GM20000 (cell line): ENCODE measurements at regions not wholly inside any gene's neighbourhood (a gene's known extent, or its start where the extent isn't known, plus 50 kb on each side); places are given as distances from the start of the nearest gene placed in this dataset.

Source experiments
- DNase-seq: peaks from one replicate; pipeline ENCODE4 v3.0.0; 2012; ENCODE audit warnings: low spot score
- TF ChIP-seq, protein P1 (sequence below): IDR thresholded peaks from 2 replicates; pipeline ENCODE4 v1.5.1; 2012; ENCODE audit warnings: mild to moderate bottlenecking, control low read depth; ENCODE audit errors: extremely low read depth, missing control alignments

DNA sequence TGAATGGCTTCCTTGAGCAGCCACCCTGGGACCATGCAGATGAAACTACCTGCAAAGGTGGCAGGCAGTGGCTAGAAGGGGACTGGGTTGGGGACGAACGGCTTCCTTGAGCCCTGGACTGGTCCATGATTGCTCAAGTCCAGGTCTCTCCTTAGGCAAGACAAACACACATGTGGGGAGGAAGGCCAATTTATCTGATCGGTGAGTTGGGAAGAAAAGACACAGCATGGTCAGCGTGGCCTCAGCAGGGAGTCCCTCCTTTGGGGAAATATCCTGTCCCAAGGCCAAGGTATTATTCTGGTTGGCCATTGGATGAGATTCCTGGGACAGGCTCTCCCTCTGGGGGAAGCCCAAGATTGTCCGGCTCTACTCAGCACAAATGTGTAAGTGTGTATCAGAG lies 116.3 kb upstream of the ERG start:
- TF ChIP-seq, protein P1, sequence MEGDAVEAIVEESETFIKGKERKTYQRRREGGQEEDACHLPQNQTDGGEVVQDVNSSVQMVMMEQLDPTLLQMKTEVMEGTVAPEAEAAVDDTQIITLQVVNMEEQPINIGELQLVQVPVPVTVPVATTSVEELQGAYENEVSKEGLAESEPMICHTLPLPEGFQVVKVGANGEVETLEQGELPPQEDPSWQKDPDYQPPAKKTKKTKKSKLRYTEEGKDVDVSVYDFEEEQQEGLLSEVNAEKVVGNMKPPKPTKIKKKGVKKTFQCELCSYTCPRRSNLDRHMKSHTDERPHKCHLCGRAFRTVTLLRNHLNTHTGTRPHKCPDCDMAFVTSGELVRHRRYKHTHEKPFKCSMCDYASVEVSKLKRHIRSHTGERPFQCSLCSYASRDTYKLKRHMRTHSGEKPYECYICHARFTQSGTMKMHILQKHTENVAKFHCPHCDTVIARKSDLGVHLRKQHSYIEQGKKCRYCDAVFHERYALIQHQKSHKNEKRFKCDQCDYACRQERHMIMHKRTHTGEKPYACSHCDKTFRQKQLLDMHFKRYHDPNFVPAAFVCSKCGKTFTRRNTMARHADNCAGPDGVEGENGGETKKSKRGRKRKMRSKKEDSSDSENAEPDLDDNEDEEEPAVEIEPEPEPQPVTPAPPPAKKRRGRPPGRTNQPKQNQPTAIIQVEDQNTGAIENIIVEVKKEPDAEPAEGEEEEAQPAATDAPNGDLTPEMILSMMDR: no peak

DNA sequence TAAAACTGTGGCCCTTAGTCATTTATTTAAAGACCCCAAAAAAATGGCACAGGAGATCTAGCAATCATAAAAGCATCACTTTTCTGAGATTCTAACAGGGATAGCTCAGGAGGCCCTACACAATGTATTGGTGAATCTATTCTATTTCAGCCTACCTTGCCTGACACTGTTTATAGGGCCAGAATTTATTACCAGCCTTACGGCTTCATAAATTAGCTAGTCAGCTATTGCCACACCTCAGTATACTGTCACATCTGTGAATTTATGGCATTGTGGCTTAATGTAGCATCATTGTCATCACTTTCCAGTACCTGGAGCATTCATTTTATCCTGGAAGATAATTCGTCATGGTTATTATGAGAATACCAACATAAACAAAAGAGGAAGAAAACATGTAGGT lies 121.2 kb upstream of the ERG start:
- DNase-seq: no peak
- TF ChIP-seq, protein P1: no peak

More for the DNA sequence above, 116.3 kb upstream of the ERG start:
- no peak for DNase-seq

GRCh38 chr21:38619992-38620479 lies 121.8 kb upstream of the ERG start:
- TF ChIP-seq, protein P1: no peak
- DNase-seq: no peak

GRCh38 chr21:38621132-38621531 lies 122.9 kb upstream of the ERG start:
- DNase-seq: no peak
- TF ChIP-seq, protein P1: no peak

DNA sequence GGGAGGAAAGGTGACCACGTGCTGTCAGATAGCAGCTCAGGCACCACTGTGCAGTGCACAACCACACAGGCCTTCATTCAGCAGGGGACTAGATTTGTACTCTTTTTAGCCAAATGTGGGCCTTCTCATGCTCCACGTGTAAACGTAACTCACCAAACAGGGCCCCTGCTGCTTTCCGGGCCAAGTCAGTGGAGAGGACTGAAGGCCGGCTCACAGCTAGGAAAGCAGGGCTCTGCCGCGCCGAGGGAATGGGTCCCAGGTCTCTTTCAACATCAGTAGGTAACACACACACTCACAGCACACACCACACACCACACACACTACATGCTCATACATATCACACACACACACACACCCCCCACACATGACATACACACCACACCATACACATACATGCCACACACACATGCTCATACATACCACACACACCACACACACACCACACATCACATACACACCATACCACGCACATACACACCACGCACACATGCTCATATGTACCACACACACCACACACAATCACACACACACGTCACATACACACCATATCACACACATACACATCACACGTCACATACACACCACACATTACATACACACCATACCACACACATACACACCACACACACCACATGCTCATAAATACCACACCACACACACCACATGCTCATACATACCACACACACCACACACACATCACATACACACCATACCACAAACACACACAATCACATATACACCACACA lies 124.0 kb upstream of the ERG start:
- TF ChIP-seq, protein P1: no peak
- DNase-seq: no peak

GRCh38 chr21:38622827-38623209 lies 124.5 kb upstream of the ERG start:
- DNase-seq: no peak
- TF ChIP-seq, protein P1: no peak

- no peak for DNase-seq
- TF ChIP-seq, protein P1: no peak
These were observed 125.3 kb upstream of the ERG start for GRCh38 chr21:38623552-38623951.
